A549 (cell line): ENCODE measurements at regions not wholly inside any gene's neighbourhood (a gene's known extent, or its start where the extent isn't known, plus 50 kb on each side); places are given as distances from the start of the nearest gene placed in this dataset.

Experiments used
- ATAC-seq, 2 experiments: fragments of 200-7000 bp in 1 of 2; fragments of >200 bp in 1 of 2; cut with Nextera tagmentation in 1 of 2; cut with Tn5 transposase in 1 of 2; 3 replicates each; pipeline versions ENCODE4 v1.8.0 to v1.9.1; 2018 to 2020; ENCODE audit warnings: mild to moderate bottlenecking in 1 of 2, moderate library complexity in 1 of 2
- CTCF ChIA-PET: fragments of 300-600 bp; sonication (Branson Sonifier 250); formaldehyde crosslinking; extraction: SDS; loops from one replicate; lab custom pipeline; 2021; ENCODE audit warnings: antibody characterized with exemption, inconsistent platforms; lab: Yijun Ruan, JAX
- POLR2A ChIA-PET: fragments of 350-600 bp; formaldehyde crosslinking; extraction: SDS; loops from one replicate; lab custom pipeline; 2021; ENCODE audit warnings: antibody characterized with exemption, inconsistent platforms; lab: Yijun Ruan, JAX
- DNase-seq, 2 experiments: peaks; one replicate each; pipeline versions ENCODE4 v3.0.0 to v3.0.0-alpha.2; 2011 to 2016; ENCODE audit warnings: low read depth in 1 of 2, low spot score in 1 of 2
- FAIRE-seq: peaks from 2 replicates; lab custom pipeline; 2011; peaks lifted over from hg19 to GRCh38; lab: Jason Lieb, UNC
- H3K27ac ChIP-seq, 2 experiments: fragments of >200 bp; sonication (Bioruptor Twin); formaldehyde crosslinking; 3 replicates each; pipeline ENCODE4 v1.5.1; 2016 to 2017
- H3K4me1 ChIP-seq: fragments of >200 bp; sonication (Bioruptor Twin); formaldehyde crosslinking; 3 replicates; pipeline ENCODE4 v1.6.1; 2016
- H3K4me2 ChIP-seq: fragments of >200 bp; sonication (Bioruptor Twin); formaldehyde crosslinking; 3 replicates; pipeline ENCODE4 v1.6.1; 2016
- H3K4me3 ChIP-seq: fragments of >200 bp; sonication (Bioruptor Twin); formaldehyde crosslinking; 3 replicates; pipeline ENCODE4 v1.5.1; 2016
- H3K9me3 ChIP-seq: fragments of >200 bp; sonication (Bioruptor Twin); formaldehyde crosslinking; 3 replicates; pipeline ENCODE4 v1.6.1; 2016
- ATOH8 ChIP-seq: fragments of 250-450 bp; sonication (Bioruptor Pico); IDR thresholded peaks from 2 replicates; pipeline ENCODE4 v1.5.0; 2020; ENCODE audit warnings: low read depth, mild to moderate bottlenecking, moderate library complexity
- BHLHE40 ChIP-seq: IDR thresholded peaks from 2 replicates; pipeline ENCODE4 v1.6.1; 2012; ENCODE audit warnings: low read depth, low read length, inconsistent platforms
- CBX2 ChIP-seq: fragments of 200-600 bp; sonication (generic); IDR thresholded peaks from 2 replicates; pipeline ENCODE4 v1.6.1; 2016; ENCODE audit warnings: low read depth, mild to moderate bottlenecking, borderline replicate concordance
- CEBPB ChIP-seq, 2 experiments: fragments of >200 bp in 1 of 2; sonication (Bioruptor Twin) in 1 of 2; formaldehyde crosslinking in 1 of 2; IDR thresholded peaks; 2 replicates each; pipeline ENCODE4 v1.6.1; 2012 to 2016
- CHD4 ChIP-seq: fragments of 200-600 bp; sonication (generic); IDR thresholded peaks from 2 replicates; pipeline ENCODE4 v1.6.1; 2016; ENCODE audit warnings: antibody characterized with exemption, mild to moderate bottlenecking, borderline replicate concordance
- CTCF ChIP-seq: fragments of >200 bp; sonication (Bioruptor Twin); formaldehyde crosslinking; IDR thresholded peaks from 3 replicates; pipeline ENCODE4 v1.5.1; 2016
- E2F6 ChIP-seq: IDR thresholded peaks from 2 replicates; pipeline ENCODE4 v1.6.1; 2012; ENCODE audit warnings: low read depth, borderline replicate concordance
- ESRRA ChIP-seq: fragments of 150-350 bp; IDR thresholded peaks from 2 replicates; pipeline ENCODE4 v1.6.1; 2014; ENCODE audit warnings: mild to moderate bottlenecking, low read length, borderline replicate concordance
- FOSB ChIP-seq: fragments of 250-450 bp; sonication (Bioruptor Pico); IDR thresholded peaks from 2 replicates; pipeline ENCODE4 v1.5.0; 2020; ENCODE audit warnings: mild to moderate bottlenecking, moderate library complexity
- FOSL2 ChIP-seq, 2 experiments: fragments of 450-650 bp in 1 of 2; fragments of >200 bp in 1 of 2; sonication (Bioruptor Twin) in 1 of 2; formaldehyde crosslinking; IDR thresholded peaks; 2 replicates each; pipeline versions ENCODE4 v1.5.0 to v1.6.1; 2016 to 2020; ENCODE audit warnings: mild to moderate bottlenecking in 1 of 2, moderate library complexity in 1 of 2
- FOXS1 ChIP-seq: fragments of 250-450 bp; sonication (Bioruptor Pico); IDR thresholded peaks from 2 replicates; pipeline ENCODE4 v1.5.0; 2020; ENCODE audit warnings: mild to moderate bottlenecking, moderate library complexity
- GATA3 ChIP-seq: IDR thresholded peaks from 2 replicates; pipeline ENCODE4 v1.6.1; 2012; ENCODE audit warnings: borderline replicate concordance
- HDAC2 ChIP-seq: fragments of 200-600 bp; sonication (generic); IDR thresholded peaks from 2 replicates; pipeline ENCODE4 v1.6.1; 2016
- HEYL ChIP-seq: fragments of 250-450 bp; sonication (Bioruptor Pico); IDR thresholded peaks from 2 replicates; pipeline ENCODE4 v1.8.0; 2021; ENCODE audit warnings: mild to moderate bottlenecking, moderate library complexity
- HOXA7 ChIP-seq: fragments of 250-450 bp; sonication (Bioruptor Pico); IDR thresholded peaks from 2 replicates; pipeline ENCODE4 v1.5.0; 2020; ENCODE audit warnings: mild to moderate bottlenecking, moderate library complexity
- HOXB13 ChIP-seq: fragments of 250-450 bp; sonication (Bioruptor Pico); IDR thresholded peaks from 2 replicates; pipeline ENCODE4 v1.5.0; 2020; ENCODE audit warnings: low read depth, mild to moderate bottlenecking, moderate library complexity
- JUNB ChIP-seq: fragments of >200 bp; sonication (Bioruptor Twin); formaldehyde crosslinking; IDR thresholded peaks from 2 replicates; pipeline ENCODE4 v1.6.1; 2016
- KDM5A ChIP-seq: fragments of 200-600 bp; sonication (generic); IDR thresholded peaks from 2 replicates; pipeline ENCODE4 v1.6.1; 2016; ENCODE audit warnings: antibody characterized with exemption, mild to moderate bottlenecking
- MAFK ChIP-seq: fragments of 450-650 bp; IDR thresholded peaks from 2 replicates; pipeline ENCODE4 v1.6.1; 2014; ENCODE audit not compliant: partially characterized antibody
- MAZ ChIP-seq: fragments of 150-350 bp; IDR thresholded peaks from 2 replicates; pipeline ENCODE4 v1.6.1; 2014; ENCODE audit warnings: antibody characterized with exemption, low read depth, low read length, borderline replicate concordance
- NFE2L2 ChIP-seq: fragments of 150-350 bp; conservative IDR thresholded peaks from 2 replicates; pipeline ENCODE4 v1.6.1; 2014; ENCODE audit warnings: low read length
- NPAS2 ChIP-seq: fragments of 250-450 bp; sonication (Bioruptor Pico); IDR thresholded peaks from 2 replicates; pipeline ENCODE4 v1.8.0; 2022; ENCODE audit warnings: mild to moderate bottlenecking, moderate library complexity, borderline replicate concordance
- NR3C1 ChIP-seq: fragments of >200 bp; sonication (Bioruptor Twin); formaldehyde crosslinking; IDR thresholded peaks from 3 replicates; pipeline ENCODE4 v1.6.1; 2017
- PHF8 ChIP-seq: fragments of 200-600 bp; sonication (generic); IDR thresholded peaks from 2 replicates; pipeline ENCODE4 v1.6.1; 2016; ENCODE audit warnings: low read depth, mild to moderate bottlenecking, antibody characterized with exemption, moderate library complexity, borderline replicate concordance
- RAD21 ChIP-seq, 2 experiments: fragments of >200 bp in 1 of 2; sonication (Bioruptor Twin) in 1 of 2; formaldehyde crosslinking in 1 of 2; IDR thresholded peaks in 1 of 2; conservative IDR thresholded peaks in 1 of 2; 2 replicates in 1 of 2; 3 replicates in 1 of 2; pipeline ENCODE4 v1.6.1; 2012 to 2018; ENCODE audit warnings: inconsistent platforms in 1 of 2
- SMC3 ChIP-seq: fragments of >200 bp; sonication (Bioruptor Twin); formaldehyde crosslinking; IDR thresholded peaks from 3 replicates; pipeline ENCODE4 v1.6.1; 2018; ENCODE audit warnings: inconsistent platforms
- TP53 ChIP-seq: fragments of 250-450 bp; sonication (Bioruptor Pico); IDR thresholded peaks from 2 replicates; pipeline ENCODE4 v1.5.0; 2021; ENCODE audit warnings: mild to moderate bottlenecking, moderate library complexity
- WGBS: methylation state at CpG from one replicate; pipeline ENCODE4 v1.1.6; 2017; ENCODE audit errors: missing lambda C conversion rate; 5-methylcytosine and 5-hydroxymethylcytosine counted together
- TF ChIP-seq, protein P1 (sequence below): fragments of 450-650 bp; IDR thresholded peaks from 2 replicates; pipeline ENCODE4 v1.6.1; 2014; ENCODE audit warnings: antibody characterized with exemption

- TF ChIP-seq GATA3 (no peak), SMC3 (no peak), CTCF (no peak), NFE2L2 (no peak), CBX2 (no peak), MAZ (no peak), HEYL (CRISPR knock-in tag) (no peak), HOXB13 (CRISPR knock-in tag) (no peak), BHLHE40 (no peak), ATOH8 (CRISPR knock-in tag) (no peak), TP53 (CRISPR knock-in tag) (no peak)
- TF ChIP-seq, protein P1, sequence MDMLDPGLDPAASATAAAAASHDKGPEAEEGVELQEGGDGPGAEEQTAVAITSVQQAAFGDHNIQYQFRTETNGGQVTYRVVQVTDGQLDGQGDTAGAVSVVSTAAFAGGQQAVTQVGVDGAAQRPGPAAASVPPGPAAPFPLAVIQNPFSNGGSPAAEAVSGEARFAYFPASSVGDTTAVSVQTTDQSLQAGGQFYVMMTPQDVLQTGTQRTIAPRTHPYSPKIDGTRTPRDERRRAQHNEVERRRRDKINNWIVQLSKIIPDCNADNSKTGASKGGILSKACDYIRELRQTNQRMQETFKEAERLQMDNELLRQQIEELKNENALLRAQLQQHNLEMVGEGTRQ = no peak
- 2% methylated on average over 3 of the region's 3 CpGs for WGBS
- Histone ChIP-seq H3K4me1 (no peaks in the 10 kb centered on the region), H3K4me2 (no peak overlapping the region), H3K4me3 (no peak overlapping the region), H3K27ac (no peak overlapping the region), H3K9me3 (no peaks in the 10 kb centered on the region)
- no peak for FAIRE-seq
- ChIA-PET POLR2A (no interaction called here), CTCF (no interaction called here)
- no peak for ATAC-seq
- DNase-seq = no peak
These were observed 493.6 kb upstream of the RIOK2 start for GRCh38 chr5:97676608-97677007.

DNA sequence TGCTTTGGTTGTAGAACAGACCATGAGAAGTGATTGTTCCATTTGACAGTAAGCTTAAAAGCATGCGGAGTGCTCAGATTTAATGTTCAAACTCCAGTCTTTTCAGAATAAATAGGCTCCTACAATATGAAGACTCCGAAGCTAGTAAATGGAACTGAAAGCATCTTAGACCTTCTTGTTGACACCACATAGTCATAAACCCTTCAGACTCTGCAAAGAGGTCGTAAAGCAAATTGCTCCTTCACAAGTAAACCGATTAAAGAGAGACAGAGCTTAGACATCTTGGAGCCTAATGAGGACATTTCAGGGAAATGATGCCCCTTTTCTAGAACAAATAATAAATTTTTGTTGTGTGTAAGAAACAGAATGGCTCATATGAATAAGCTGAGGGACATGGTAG, 511.0 kb upstream of the RIOK2 start:
- no peak for ATAC-seq
- Histone ChIP-seq H3K27ac (no peak overlapping the region), H3K4me3 (no peak overlapping the region), H3K4me2 (no peak overlapping the region), H3K4me1 (no peaks in the 10 kb centered on the region), H3K9me3 (no peaks in the 10 kb centered on the region)
- TF ChIP-seq MAFK = no peak
- TF ChIP-seq CBX2 = no peak
- TF ChIP-seq FOSB (CRISPR knock-in tag) = no peak
- no peak for TF ChIP-seq NR3C1
- TF ChIP-seq RAD21 (conservative IDR thresholded peaks at IDR 0.05 in 1 of 2, IDR thresholded peaks at IDR 0.05 in 1 of 2) = no peak
- WGBS = 13% methylated on average over 4 of the region's 4 CpGs
- CTCF ChIA-PET = no interaction called here
- FAIRE-seq = no peak
- POLR2A ChIA-PET = no interaction called here
- DNase-seq = no peak

DNA sequence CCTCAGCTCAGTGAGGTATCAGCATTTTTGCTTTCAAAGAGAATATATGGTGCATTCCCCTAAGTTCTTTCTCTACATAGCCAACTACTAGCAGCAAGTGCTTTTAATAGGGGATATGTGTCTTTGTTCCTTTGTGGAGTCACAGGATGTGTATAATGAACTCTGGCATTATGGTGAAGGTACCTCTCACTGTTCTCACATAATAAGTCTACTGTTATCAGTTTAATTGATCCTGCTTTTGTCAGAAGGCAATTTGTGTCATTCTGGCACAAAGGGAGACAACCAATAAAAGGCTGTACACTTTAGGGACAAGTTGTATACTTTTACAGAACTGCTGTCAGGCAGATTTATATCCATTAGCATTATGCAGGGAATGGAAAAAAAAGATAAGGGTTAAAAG, 531.4 kb upstream of the RIOK2 start:
- TF ChIP-seq CHD4 (no peak), BHLHE40 (no peak), HOXB13 (CRISPR knock-in tag) (no peak), HOXA7 (CRISPR knock-in tag) (no peak), HDAC2 (no peak), HEYL (CRISPR knock-in tag) (no peak), ESRRA (no peak), NR3C1 (no peak), MAFK (no peak), JUNB (no peak), KDM5A (no peak), FOSB (CRISPR knock-in tag) (no peak), NPAS2 (CRISPR knock-in tag) (no peak), CEBPB (IDR thresholded peaks at IDR 0.05) (no peak), CTCF (no peak), FOSL2 (IDR thresholded peaks at IDR 0.05) (no peak), FOSL2 (CRISPR knock-in tag; IDR thresholded peaks at IDR 0.05) (no peak), E2F6 (no peak), SMC3 (no peak), FOXS1 (CRISPR knock-in tag) (no peak), PHF8 (no peak)
- no peak for ATAC-seq
- ChIA-PET CTCF (no interaction called here), POLR2A (no interaction called here)
- no peak overlapping the region for H3K4me3 ChIP-seq
- no peaks in the 10 kb centered on the region for H3K9me3 ChIP-seq
- no peak overlapping the region for H3K4me2 ChIP-seq
- no peak for FAIRE-seq
- DNase-seq = no peak
- H3K4me1 ChIP-seq = no peaks in the 10 kb centered on the region
- H3K27ac ChIP-seq = no peak overlapping the region
